ENCODE measurements at regions not wholly inside any gene's neighbourhood (a gene's known extent, or its start where the extent isn't known, plus 50 kb on each side); places are given as distances from the start of the nearest gene placed in this dataset.

DNA sequence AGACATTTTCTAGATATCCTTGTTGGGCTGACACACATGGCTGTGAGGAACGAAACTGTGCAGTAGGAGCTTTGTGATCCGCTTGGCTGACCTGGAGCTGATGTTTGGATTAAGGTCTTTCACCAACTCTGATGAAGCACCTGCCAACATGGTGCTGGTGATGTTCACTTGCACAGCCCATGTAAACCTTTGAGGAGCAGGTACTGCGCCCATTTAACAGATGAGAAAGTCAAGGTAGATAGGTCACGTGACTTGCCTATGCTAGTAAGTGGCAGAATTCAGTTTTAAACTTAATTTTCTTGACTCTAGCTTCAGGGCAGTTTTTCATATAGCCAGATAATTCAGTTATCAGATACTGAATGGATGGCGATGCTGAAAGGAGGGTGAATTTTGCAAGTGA, 351.9 kb downstream of the RPS24 start:
- Histone ChIP-seq H3K36me3 (no peaks in the 10 kb centered on the region), H3K4me3 (no peak overlapping the region), H3K9me3 (no peaks in the 10 kb centered on the region), H3K27ac (no peak overlapping the region), H3K4me1 (ENCODE audit: insufficient read depth) (no peaks in the 10 kb centered on the region), H3K27me3 (no peaks in the 10 kb centered on the region)
- intact Hi-C loops (cut with DNase I) = no loop called here
- TF ChIP-seq, protein P1, sequence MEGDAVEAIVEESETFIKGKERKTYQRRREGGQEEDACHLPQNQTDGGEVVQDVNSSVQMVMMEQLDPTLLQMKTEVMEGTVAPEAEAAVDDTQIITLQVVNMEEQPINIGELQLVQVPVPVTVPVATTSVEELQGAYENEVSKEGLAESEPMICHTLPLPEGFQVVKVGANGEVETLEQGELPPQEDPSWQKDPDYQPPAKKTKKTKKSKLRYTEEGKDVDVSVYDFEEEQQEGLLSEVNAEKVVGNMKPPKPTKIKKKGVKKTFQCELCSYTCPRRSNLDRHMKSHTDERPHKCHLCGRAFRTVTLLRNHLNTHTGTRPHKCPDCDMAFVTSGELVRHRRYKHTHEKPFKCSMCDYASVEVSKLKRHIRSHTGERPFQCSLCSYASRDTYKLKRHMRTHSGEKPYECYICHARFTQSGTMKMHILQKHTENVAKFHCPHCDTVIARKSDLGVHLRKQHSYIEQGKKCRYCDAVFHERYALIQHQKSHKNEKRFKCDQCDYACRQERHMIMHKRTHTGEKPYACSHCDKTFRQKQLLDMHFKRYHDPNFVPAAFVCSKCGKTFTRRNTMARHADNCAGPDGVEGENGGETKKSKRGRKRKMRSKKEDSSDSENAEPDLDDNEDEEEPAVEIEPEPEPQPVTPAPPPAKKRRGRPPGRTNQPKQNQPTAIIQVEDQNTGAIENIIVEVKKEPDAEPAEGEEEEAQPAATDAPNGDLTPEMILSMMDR (IDR thresholded peaks at IDR 0.05) = no peak
- TF ChIP-seq POLR2A (IDR thresholded peaks at IDR 0.05) (no peak), EP300 (IDR thresholded peaks at IDR 0.05) (no peak)
- 94 to 96% (median 95%) methylated on average over 5 of the region's 5 CpGs for WGBS, 3 donors
- DNase-seq = no peak

DNA sequence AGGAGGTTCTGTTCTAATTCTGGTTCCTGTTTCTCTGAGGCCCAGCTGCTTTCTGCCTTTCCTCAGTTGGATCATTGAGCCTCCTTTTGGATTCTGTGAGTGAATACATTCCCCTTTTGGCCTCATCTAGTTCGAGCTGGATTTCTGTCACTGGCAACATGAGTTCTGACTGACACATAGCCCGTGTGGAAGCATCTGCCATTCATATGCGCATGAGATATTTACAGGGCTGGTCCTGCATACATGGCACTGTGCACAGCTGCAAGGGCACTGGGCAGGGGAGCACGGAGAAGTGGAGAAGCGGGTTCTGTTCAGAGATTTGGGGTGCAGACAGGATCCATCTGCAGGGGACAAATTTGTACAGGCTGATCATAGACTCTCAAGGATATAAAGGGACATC, 352.8 kb downstream of the RPS24 start:
- TF ChIP-seq EP300 (IDR thresholded peaks at IDR 0.05) = no peak
- no peak for TF ChIP-seq POLR2A (IDR thresholded peaks at IDR 0.05)
- TF ChIP-seq, protein P1 (IDR thresholded peaks at IDR 0.05) = no peak
- H3K36me3 ChIP-seq = no peaks in the 10 kb centered on the region
- H3K27ac ChIP-seq = no peak overlapping the region
- DNase-seq = no peak
- H3K27me3 ChIP-seq = no peaks in the 10 kb centered on the region
- WGBS, 3 donors = 86 to 88% (median 87%) methylated on average over 5 of the region's 5 CpGs
- intact Hi-C loops (cut with DNase I) = no loop called here
- H3K4me3 ChIP-seq = no peak overlapping the region
- no peaks in the 10 kb centered on the region for H3K9me3 ChIP-seq
- no peaks in the 10 kb centered on the region for H3K4me1 ChIP-seq (ENCODE audit: insufficient read depth)

DNA sequence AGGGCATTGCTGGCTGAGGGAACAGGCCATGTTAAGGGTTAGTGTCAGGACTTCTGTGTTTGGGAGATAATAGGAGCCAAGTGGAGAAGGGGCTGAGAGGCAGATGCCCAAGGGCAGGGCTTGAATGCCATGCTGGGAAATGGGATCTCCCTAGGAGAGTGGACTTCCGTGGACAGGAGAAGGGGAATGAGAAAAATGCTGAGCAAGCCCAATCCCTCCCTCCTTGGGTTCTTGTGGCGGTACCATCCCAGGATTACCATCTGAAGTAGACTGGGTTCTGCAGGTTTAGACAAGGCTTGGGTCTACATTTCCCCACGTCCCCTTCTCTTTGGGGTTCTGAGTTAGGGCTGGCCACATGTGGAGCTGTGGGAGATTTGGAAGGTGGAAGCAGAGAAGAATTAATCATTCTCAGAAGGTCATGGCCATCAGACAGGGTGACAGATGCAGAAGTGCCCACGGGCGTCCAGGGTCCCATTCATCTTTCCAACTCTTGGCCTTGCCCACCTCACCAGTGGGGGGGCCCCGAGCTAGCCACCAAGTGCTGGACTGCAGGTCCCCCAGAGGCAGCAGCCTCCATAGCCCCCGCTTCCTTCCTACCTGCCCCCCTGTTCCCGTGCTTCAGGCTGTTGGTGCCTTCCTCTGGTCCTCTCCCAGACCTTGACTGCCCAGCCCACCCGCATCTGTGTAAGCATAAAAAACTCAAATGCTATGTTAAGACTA, 354.8 kb downstream of the RPS24 start:
- no peaks in the 10 kb centered on the region for H3K36me3 ChIP-seq
- no peaks in the 10 kb centered on the region for H3K27me3 ChIP-seq
- TF ChIP-seq, protein P1 (IDR thresholded peaks at IDR 0.05) = no peak
- no peak overlapping the region for H3K27ac ChIP-seq
- WGBS, 3 donors = 85 to 89% (median 87%) methylated on average over 9 of the region's 9 CpGs
- no peaks in the 10 kb centered on the region for H3K4me1 ChIP-seq (ENCODE audit: insufficient read depth)
- no peak for DNase-seq
- intact Hi-C loops (cut with DNase I) = no loop called here
- H3K4me3 ChIP-seq = no peak overlapping the region
- H3K9me3 ChIP-seq = no peaks in the 10 kb centered on the region

DNA sequence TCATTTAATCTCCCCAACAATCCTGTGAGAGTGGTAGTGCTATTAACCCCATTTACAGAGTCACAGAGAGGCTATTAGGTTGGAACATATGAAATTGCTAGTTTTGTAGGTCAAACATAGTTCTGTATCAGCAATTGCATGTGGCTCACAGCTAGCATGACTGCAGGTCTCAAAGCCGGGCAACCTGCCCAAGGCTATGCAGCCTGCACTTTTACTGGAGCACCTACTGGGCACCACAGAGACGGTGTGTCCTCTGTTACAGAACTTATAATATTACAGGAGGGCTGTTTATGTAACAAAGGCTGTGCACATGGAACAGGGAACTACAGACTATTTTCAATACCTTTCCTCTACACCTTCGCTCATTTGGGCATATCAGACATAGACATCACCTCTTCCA, 355.8 kb downstream of the RPS24 start:
- no peak for DNase-seq
- Histone ChIP-seq H3K27ac (no peak overlapping the region), H3K27me3 (no peaks in the 10 kb centered on the region), H3K4me1 (ENCODE audit: insufficient read depth) (no peaks in the 10 kb centered on the region), H3K4me3 (no peak overlapping the region), H3K9me3 (no peaks in the 10 kb centered on the region), H3K36me3 (no peaks in the 10 kb centered on the region)
- intact Hi-C loops (cut with DNase I) = no loop called here
- WGBS, 3 donors = 83 to 96% (median 89%) methylated on average over 3 of the region's 3 CpGs
- TF ChIP-seq, protein P1 (IDR thresholded peaks at IDR 0.05) = no peak
- TF ChIP-seq POLR2A (IDR thresholded peaks at IDR 0.05) (no peak), EP300 (IDR thresholded peaks at IDR 0.05) (no peak)
